Peyer's patch (tissue), 4 donors: ENCODE measurements at regions not wholly inside any gene's neighbourhood (a gene's known extent, or its start where the extent isn't known, plus 50 kb on each side); places are given as distances from the start of the nearest gene placed in this dataset.

ENCODE experiments used
- DNase-seq, 3 donors: peaks; one replicate each; pipeline ENCODE4 v3.0.0-alpha.2; 2017 to 2019
- H3K27ac ChIP-seq, 4 donors: fragments of 200-600 bp; sonication (generic); one replicate each; pipeline ENCODE4 v1.5.1; 2016 to 2019
- H3K27me3 ChIP-seq, 2 donors: fragments of 200-600 bp; sonication (generic); one replicate each; pipeline ENCODE4 v1.5.1; 2019
- H3K36me3 ChIP-seq, 3 donors: fragments of 200-600 bp; sonication (generic); one replicate each; pipeline ENCODE4 v1.5.1; 2016 to 2019
- H3K4me1 ChIP-seq, 4 donors: fragments of 200-600 bp; sonication (generic); one replicate each; pipeline ENCODE4 v1.5.1; 2016 to 2019
- H3K4me3 ChIP-seq, 4 donors: fragments of 200-600 bp; sonication (generic); 1 replicate in 3 of 4; 2 replicates in 1 of 4; pipeline ENCODE4 v1.5.1; 2016 to 2019; ENCODE audit warnings: mild to moderate bottlenecking in 1 of 4
- H3K9me3 ChIP-seq, 4 donors: fragments of 200-600 bp; sonication (generic); one replicate each; pipeline ENCODE4 v1.5.1; 2016 to 2019; ENCODE audit warnings: mild to moderate bottlenecking in 1 of 4
- CTCF ChIP-seq, 6 experiments: fragments of 450-650 bp in 4 of 6; fragments of 200-600 bp in 2 of 6; sonication (generic) in 1 of 6; IDR thresholded peaks; one replicate each; pipeline ENCODE4 v1.5.1; 2017 to 2019; ENCODE audit warnings: antibody characterized with exemption in 6 of 6, mild to moderate bottlenecking in 3 of 6, moderate library complexity in 1 of 6
- POLR2A ChIP-seq, 2 donors: fragments of 450-650 bp; IDR thresholded peaks; one replicate each; pipeline ENCODE4 v1.5.1; 2017; ENCODE audit warnings: antibody characterized with exemption in 2 of 2, mild to moderate bottlenecking in 2 of 2, moderate library complexity in 2 of 2

GRCh38 chr2:19807866-19808265 lies 93.9 kb downstream of the TTC32 start:
- no peak for TF ChIP-seq POLR2A (IDR thresholded peaks at IDR 0.05)
- no peak for TF ChIP-seq CTCF (IDR thresholded peaks at IDR 0.05)
- Histone ChIP-seq H3K36me3 (no peaks in the 10 kb centered on the region), H3K9me3 (no peaks in the 10 kb centered on the region), H3K27me3 (no peaks in the 10 kb centered on the region), H3K27ac (no peak overlapping the region), H3K4me1 (no peaks in the 10 kb centered on the region), H3K4me3 (no peak overlapping the region)
- peak in 1 of 3 donors; percentile 11 for DNase-seq

GRCh38 chr2:19807346-19807745 lies 94.4 kb downstream of the TTC32 start:
- Histone ChIP-seq H3K4me3 (no peak overlapping the region), H3K27ac (no peak overlapping the region), H3K36me3 (no peaks in the 10 kb centered on the region), H3K27me3 (no peaks in the 10 kb centered on the region), H3K9me3 (no peaks in the 10 kb centered on the region), H3K4me1 (no peaks in the 10 kb centered on the region)
- TF ChIP-seq CTCF (IDR thresholded peaks at IDR 0.05) = no peak
- TF ChIP-seq POLR2A (IDR thresholded peaks at IDR 0.05) = no peak
- no peak for DNase-seq

GRCh38 chr2:19806591-19806990 lies 95.2 kb downstream of the TTC32 start:
- H3K27me3 ChIP-seq = no peaks in the 10 kb centered on the region
- no peak overlapping the region for H3K27ac ChIP-seq
- H3K9me3 ChIP-seq = no peaks in the 10 kb centered on the region
- no peaks in the 10 kb centered on the region for H3K4me1 ChIP-seq
- no peaks in the 10 kb centered on the region for H3K36me3 ChIP-seq
- H3K4me3 ChIP-seq = no peak overlapping the region
- TF ChIP-seq POLR2A (IDR thresholded peaks at IDR 0.05) (no peak), CTCF (IDR thresholded peaks at IDR 0.05) (no peak)
- DNase-seq = no peak

- no peaks in the 10 kb centered on the region for H3K4me1 ChIP-seq
- DNase-seq = no peak
- TF ChIP-seq POLR2A (IDR thresholded peaks at IDR 0.05) (no peak), CTCF (IDR thresholded peaks at IDR 0.05) (no peak)
- H3K36me3 ChIP-seq = no peaks in the 10 kb centered on the region
- no peak overlapping the region for H3K27ac ChIP-seq
- H3K4me3 ChIP-seq = no peak overlapping the region
- no peaks in the 10 kb centered on the region for H3K27me3 ChIP-seq
- H3K9me3 ChIP-seq = no peaks in the 10 kb centered on the region
Observed at GRCh38 chr2:19806131-19806530, 95.7 kb downstream of the TTC32 start.

- TF ChIP-seq CTCF (IDR thresholded peaks at IDR 0.05) (no peak), POLR2A (IDR thresholded peaks at IDR 0.05) (no peak)
- H3K27ac ChIP-seq = no peak overlapping the region
- DNase-seq = no peak
- no peak overlapping the region for H3K4me3 ChIP-seq
- no peaks in the 10 kb centered on the region for H3K36me3 ChIP-seq
- no peaks in the 10 kb centered on the region for H3K9me3 ChIP-seq
- H3K27me3 ChIP-seq = no peaks in the 10 kb centered on the region
- no peaks in the 10 kb centered on the region for H3K4me1 ChIP-seq
Observed at GRCh38 chr2:19805266-19805665, 96.5 kb downstream of the TTC32 start.

- no peak for DNase-seq
- no peak overlapping the region for H3K27ac ChIP-seq
- H3K4me1 ChIP-seq = no peaks in the 10 kb centered on the region
Observed at GRCh38 chr2:19804639-19805260, 97.0 kb downstream of the TTC32 start.

More at GRCh38 chr2:19804639-19805260, 97.0 kb downstream of the TTC32 start:
- H3K4me3 ChIP-seq = no peak overlapping the region
- H3K9me3 ChIP-seq = no peaks in the 10 kb centered on the region
- H3K36me3 ChIP-seq = no peaks in the 10 kb centered on the region
- H3K27me3 ChIP-seq = no peaks in the 10 kb centered on the region
- TF ChIP-seq CTCF (IDR thresholded peaks at IDR 0.05) (no peak), POLR2A (IDR thresholded peaks at IDR 0.05) (no peak)
